ENCODE measurements at regions not wholly inside any gene's neighbourhood (a gene's known extent, or its start where the extent isn't known, plus 50 kb on each side); places are given as distances from the start of the nearest gene placed in this dataset.
A peak's percentile ranks its signal among the peaks of the same experiment; 100 is the strongest.

DNA sequence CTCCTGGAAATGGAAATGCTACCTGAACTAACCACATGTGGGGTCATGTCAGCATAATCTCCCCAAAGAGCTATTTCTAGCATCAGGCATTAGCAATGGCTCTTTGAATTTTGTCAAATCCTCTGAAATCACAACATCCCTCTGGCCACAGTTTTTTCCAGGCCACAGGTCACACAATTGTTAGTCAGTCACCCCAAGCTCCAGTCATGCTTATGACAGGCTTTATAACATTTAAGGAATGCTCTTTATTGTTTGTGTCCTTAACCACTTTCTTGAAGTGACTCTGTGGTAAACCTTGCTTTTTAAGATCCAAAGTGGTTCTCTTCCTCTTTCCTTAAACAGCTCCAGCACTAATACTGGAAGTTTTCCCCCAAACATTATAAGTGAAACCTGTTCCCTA, 169.2 kb upstream of the HMHB1 start:
- no peak overlapping the region for H3K4me3 ChIP-seq
- intact Hi-C loops (cut with micrococcal nuclease; ENCODE audit: unreplicated experiment) = no loop called here
- H3K27me3 ChIP-seq (ENCODE audit: insufficient read depth, low read depth) = no peaks in the 10 kb centered on the region
- POLR2A ChIA-PET (ENCODE audit: unreplicated experiment) = no interaction called here
- H4K20me1 ChIP-seq (ENCODE audit: insufficient read depth) = no peaks in the 10 kb centered on the region
- TF ChIP-seq, protein P1, sequence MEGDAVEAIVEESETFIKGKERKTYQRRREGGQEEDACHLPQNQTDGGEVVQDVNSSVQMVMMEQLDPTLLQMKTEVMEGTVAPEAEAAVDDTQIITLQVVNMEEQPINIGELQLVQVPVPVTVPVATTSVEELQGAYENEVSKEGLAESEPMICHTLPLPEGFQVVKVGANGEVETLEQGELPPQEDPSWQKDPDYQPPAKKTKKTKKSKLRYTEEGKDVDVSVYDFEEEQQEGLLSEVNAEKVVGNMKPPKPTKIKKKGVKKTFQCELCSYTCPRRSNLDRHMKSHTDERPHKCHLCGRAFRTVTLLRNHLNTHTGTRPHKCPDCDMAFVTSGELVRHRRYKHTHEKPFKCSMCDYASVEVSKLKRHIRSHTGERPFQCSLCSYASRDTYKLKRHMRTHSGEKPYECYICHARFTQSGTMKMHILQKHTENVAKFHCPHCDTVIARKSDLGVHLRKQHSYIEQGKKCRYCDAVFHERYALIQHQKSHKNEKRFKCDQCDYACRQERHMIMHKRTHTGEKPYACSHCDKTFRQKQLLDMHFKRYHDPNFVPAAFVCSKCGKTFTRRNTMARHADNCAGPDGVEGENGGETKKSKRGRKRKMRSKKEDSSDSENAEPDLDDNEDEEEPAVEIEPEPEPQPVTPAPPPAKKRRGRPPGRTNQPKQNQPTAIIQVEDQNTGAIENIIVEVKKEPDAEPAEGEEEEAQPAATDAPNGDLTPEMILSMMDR (conservative IDR thresholded peaks at IDR 0.05) = no peak
- no peak for TF ChIP-seq EZH2 (IDR thresholded peaks at IDR 0.05; ENCODE audit: low read depth)
- no peaks in the 10 kb centered on the region for H3K79me2 ChIP-seq (ENCODE audit: low read depth)
- H3K27ac ChIP-seq = peak overlapping the region; percentile 46
- H3K4me1 ChIP-seq (replicated peaks; ENCODE audit: insufficient read depth) = peaks cover 17% of the 10 kb centered on the region
- H3K4me2 ChIP-seq = peak overlapping the region; percentile 37
- DNase-seq = peak in 1 of 2 experiments; percentile 66
- no peaks in the 10 kb centered on the region for H3K9me2 ChIP-seq (ENCODE audit: insufficient read depth)
- no peak overlapping the region for H2AFZ ChIP-seq
- BruUV-seq (replicated peaks) = no TSS peak
- H3K9me3 ChIP-seq (ENCODE audit: insufficient read depth, low read depth) = no peaks in the 10 kb centered on the region; the same call in 1 of the 2 replicates
- CTCF ChIA-PET = interaction anchor here (0.6 kb wide), 1 partner anchor 214 kb away, joined by 3 read pairs; no protein-coding TSS in a partner anchor
- H3K36me3 ChIP-seq (ENCODE audit: low read depth) = no peaks in the 10 kb centered on the region
- peaks cover 4% of the 10 kb centered on the region; the same call in 1 of the 2 replicates for H3F3A ChIP-seq (ENCODE audit: insufficient read depth, low read depth)

DNA sequence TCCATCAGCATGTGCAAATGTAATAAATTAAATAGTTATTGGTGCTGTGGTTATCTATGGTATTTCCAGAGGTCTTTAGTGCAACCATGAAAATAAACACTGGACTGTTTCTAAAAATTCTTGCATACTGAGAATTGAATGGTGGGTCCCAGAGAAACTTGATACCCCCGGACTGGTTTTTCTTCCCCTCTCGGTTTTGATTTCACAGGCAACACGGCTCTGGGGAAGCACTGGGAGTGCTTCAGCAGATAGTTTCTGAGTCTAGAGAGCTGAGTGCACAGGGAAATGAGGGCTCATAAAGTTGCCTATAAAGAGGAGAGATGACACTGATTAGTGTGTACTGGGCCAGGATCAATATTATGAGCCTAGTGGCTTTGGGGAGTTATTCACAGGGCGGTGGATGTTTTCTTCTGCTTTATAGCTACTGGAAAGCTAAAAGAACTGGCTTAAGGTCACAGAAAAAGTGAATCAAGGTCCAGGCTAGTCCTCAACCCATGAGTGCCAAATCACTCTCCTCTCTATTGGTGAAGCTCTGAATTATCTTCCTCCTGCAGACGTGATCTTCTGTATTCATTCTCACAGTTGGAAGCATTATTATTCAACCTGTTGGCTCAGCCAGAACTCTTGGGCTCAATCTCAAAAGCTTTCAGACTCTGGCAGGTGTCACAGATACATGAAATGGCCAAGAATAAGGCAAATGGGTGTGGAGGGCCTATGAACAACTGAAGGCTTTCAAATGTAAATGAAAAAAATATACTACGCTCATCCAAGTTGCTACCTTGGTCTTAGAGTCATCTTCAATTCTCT, 170.2 kb upstream of the HMHB1 start:
- H3K4me2 ChIP-seq = no peak overlapping the region
- H3K27ac ChIP-seq = no peak overlapping the region
- BruUV-seq (replicated peaks) = no TSS peak

DNA sequence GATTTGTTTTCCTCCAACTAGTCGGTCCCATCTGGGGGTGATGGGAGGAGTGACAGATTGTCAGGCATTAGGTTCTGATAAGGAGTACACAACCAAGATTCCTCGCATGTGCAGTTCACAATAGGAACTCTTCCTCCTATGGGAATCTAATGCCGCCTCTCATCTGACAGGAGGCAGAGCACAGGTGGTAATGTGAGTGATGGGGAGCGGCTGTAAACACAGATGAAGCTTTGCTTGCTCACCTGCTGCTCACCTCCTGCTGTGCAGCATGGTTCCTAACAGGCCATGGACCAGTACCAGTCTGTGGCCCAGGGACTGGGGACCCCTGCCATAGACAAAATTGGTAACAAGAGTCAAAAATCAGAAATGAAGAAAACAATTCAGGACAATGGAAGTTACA, 173.3 kb upstream of the HMHB1 start:
- no peak for TF ChIP-seq EZH2 (IDR thresholded peaks at IDR 0.05; ENCODE audit: low read depth)
- TF ChIP-seq, protein P1 (conservative IDR thresholded peaks at IDR 0.05) = no peak
- DNase-seq = no peak
- intact Hi-C loops (cut with micrococcal nuclease; ENCODE audit: unreplicated experiment) = no loop called here
- H3F3A ChIP-seq (ENCODE audit: insufficient read depth, low read depth) = peaks cover 4% of the 10 kb centered on the region; the same call in 1 of the 2 replicates
- no peaks in the 10 kb centered on the region for H3K9me2 ChIP-seq (ENCODE audit: insufficient read depth)
- H3K36me3 ChIP-seq (ENCODE audit: low read depth) = no peaks in the 10 kb centered on the region
- no peaks in the 10 kb centered on the region for H3K27me3 ChIP-seq (ENCODE audit: insufficient read depth, low read depth)
- no peak overlapping the region for H3K4me3 ChIP-seq
- H3K27ac ChIP-seq = no peak overlapping the region
- H3K4me1 ChIP-seq (replicated peaks; ENCODE audit: insufficient read depth) = peaks cover 25% of the 10 kb centered on the region
- CTCF ChIA-PET = no interaction called here
- H3K4me2 ChIP-seq = no peak overlapping the region
- H3K79me2 ChIP-seq (ENCODE audit: low read depth) = no peaks in the 10 kb centered on the region
- H2AFZ ChIP-seq = no peak overlapping the region
- BruUV-seq (replicated peaks) = no TSS peak
- no peaks in the 10 kb centered on the region; the same call in 1 of the 2 replicates for H3K9me3 ChIP-seq (ENCODE audit: insufficient read depth, low read depth)
- POLR2A ChIA-PET (ENCODE audit: unreplicated experiment) = no interaction called here
- H4K20me1 ChIP-seq (ENCODE audit: insufficient read depth) = no peaks in the 10 kb centered on the region

More for the DNA sequence above, 170.2 kb upstream of the HMHB1 start:
- Histone ChIP-seq H4K20me1 (ENCODE audit: insufficient read depth) (no peaks in the 10 kb centered on the region), H3F3A (ENCODE audit: insufficient read depth, low read depth) (peaks cover 4% of the 10 kb centered on the region; the same call in 1 of the 2 replicates), H3K9me2 (ENCODE audit: insufficient read depth) (no peaks in the 10 kb centered on the region), H3K4me1 (replicated peaks; ENCODE audit: insufficient read depth) (peaks cover 24% of the 10 kb centered on the region), H3K9me3 (ENCODE audit: insufficient read depth, low read depth) (no peaks in the 10 kb centered on the region; the same call in 1 of the 2 replicates), H3K4me3 (no peak overlapping the region), H3K36me3 (ENCODE audit: low read depth) (no peaks in the 10 kb centered on the region), H3K27me3 (ENCODE audit: insufficient read depth, low read depth) (no peaks in the 10 kb centered on the region), H3K79me2 (ENCODE audit: low read depth) (no peaks in the 10 kb centered on the region), H2AFZ (no peak overlapping the region)
- ChIA-PET CTCF (interaction anchor here (0.6 kb wide), 1 partner anchor 215 kb away, joined by 3 read pairs; no protein-coding TSS in a partner anchor), POLR2A (ENCODE audit: unreplicated experiment) (interaction anchor here (0.7 kb wide), 1 partner anchor 44 kb away, joined by 5 read pairs; no protein-coding TSS in a partner anchor)
- intact Hi-C loops (cut with micrococcal nuclease; ENCODE audit: unreplicated experiment) = no loop called here
- TF ChIP-seq, protein P1 (conservative IDR thresholded peaks at IDR 0.05) = no peak
- no peak for TF ChIP-seq EZH2 (IDR thresholded peaks at IDR 0.05; ENCODE audit: low read depth)
- no peak for DNase-seq

Measured in PC-9 (cell line).